SU-DHL-6 (cell line): ENCODE measurements at regions not wholly inside any gene's neighbourhood (a gene's known extent, or its start where the extent isn't known, plus 50 kb on each side); places are given as distances from the start of the nearest gene placed in this dataset.

Source experiments
- CTCF ChIP-seq: fragments of 200-600 bp; sonication (generic); IDR thresholded peaks from one replicate; pipeline ENCODE4 v1.5.1; 2017; ENCODE audit warnings: antibody characterized with exemption, mild to moderate bottlenecking, low read length, moderate library complexity; ENCODE audit not compliant: insufficient read depth, poor library complexity, severe bottlenecking
- EZH2phosphoT487 ChIP-seq: fragments of 200-600 bp; sonication (generic), shearing (Covaris generic); conservative IDR thresholded peaks from 2 replicates; pipeline ENCODE4 v1.6.1; 2018; ENCODE audit warnings: mild to moderate bottlenecking, antibody characterized with exemption, low read length, moderate library complexity, mixed read lengths

GRCh38 chrX:109859651-109860050 lies 126.6 kb upstream of the ACSL4 start:
- TF ChIP-seq CTCF (no peak), EZH2phosphoT487 (no peak)
